Neural progenitor cell (in vitro differentiated cells): ENCODE measurements at regions not wholly inside any gene's neighbourhood (a gene's known extent, or its start where the extent isn't known, plus 50 kb on each side); places are given as distances from the start of the nearest gene placed in this dataset.

ENCODE experiments used
- DNase-seq: peaks from one replicate; pipeline ENCODE4 v3.0.0-alpha.2; 2016; ENCODE audit warnings: low spot score
- H2AFZ ChIP-seq: fragments of 200-600 bp; sonication (generic); replicated peaks from 2 replicates; pipeline ENCODE4 v1.6.1; 2016; ENCODE audit warnings: antibody characterized with exemption
- H3F3A ChIP-seq: fragments of 200-600 bp; sonication (generic); 2 replicates; pipeline ENCODE4 v1.6.1; 2016; ENCODE audit warnings: antibody characterized with exemption, low read depth
- H3K27ac ChIP-seq: fragments of 200-600 bp; sonication (generic); 2 replicates; pipeline ENCODE4 v1.5.1; 2016; ENCODE audit warnings: mild to moderate bottlenecking
- H3K27me3 ChIP-seq: fragments of 200-600 bp; sonication (generic); 2 replicates; pipeline ENCODE4 v1.6.1; 2016; ENCODE audit warnings: mild to moderate bottlenecking, moderate library complexity
- H3K36me3 ChIP-seq: fragments of 200-600 bp; sonication (generic); 2 replicates; pipeline ENCODE4 v1.5.1; 2016
- H3K4me1 ChIP-seq: fragments of 200-600 bp; sonication (generic); 2 replicates; pipeline ENCODE4 v1.6.1; 2016; ENCODE audit warnings: mixed run types
- H3K4me2 ChIP-seq: fragments of 200-600 bp; sonication (generic); 2 replicates; pipeline ENCODE4 v1.6.1; 2016
- H3K4me3 ChIP-seq: fragments of 200-600 bp; sonication (generic); 2 replicates; pipeline ENCODE4 v1.5.1; 2016
- H3K79me2 ChIP-seq: fragments of 200-600 bp; sonication (generic); 2 replicates; pipeline ENCODE4 v1.6.1; 2016; ENCODE audit warnings: low read depth
- H3K9ac ChIP-seq: fragments of 200-600 bp; sonication (generic); 2 replicates; pipeline ENCODE4 v1.6.1; 2016
- H3K9me3 ChIP-seq: fragments of 200-600 bp; sonication (generic); 2 replicates; pipeline ENCODE4 v1.5.1; 2016; ENCODE audit warnings: low read depth
- H4K20me1 ChIP-seq: fragments of 200-600 bp; sonication (generic); 2 replicates; pipeline ENCODE4 v1.6.1; 2016; ENCODE audit warnings: low read depth
- H3K27ac Mint-ChIP-seq: 3 replicates; pipeline ENCODE4 v1.8.0; 2021; ENCODE audit warnings: mixed read lengths
- H3K27me3 Mint-ChIP-seq: 2 replicates; pipeline ENCODE4 v1.8.0; 2022; ENCODE audit warnings: low read depth, mild to moderate bottlenecking, inconsistent platforms, moderate library complexity, mixed read lengths; ENCODE audit not compliant: insufficient read depth
- H3K36me3 Mint-ChIP-seq: 3 replicates; pipeline ENCODE4 v1.8.0; 2021; ENCODE audit warnings: mixed read lengths
- H3K4me1 Mint-ChIP-seq: 3 replicates; pipeline ENCODE4 v1.8.0; 2021; ENCODE audit warnings: mixed read lengths
- H3K4me3 Mint-ChIP-seq: 3 replicates; pipeline ENCODE4 v1.8.0; 2021; ENCODE audit warnings: mild to moderate bottlenecking, moderate library complexity, mixed read lengths
- H3K9me3 Mint-ChIP-seq: 3 replicates; pipeline ENCODE4 v1.8.0; 2020; ENCODE audit warnings: mixed read lengths
- EZH2 ChIP-seq: fragments of 200-600 bp; sonication (generic); IDR thresholded peaks from 2 replicates; pipeline ENCODE4 v1.6.1; 2017; ENCODE audit warnings: antibody characterized with exemption, mild to moderate bottlenecking, moderate library complexity
- EZH2phosphoT487 ChIP-seq: fragments of 200-600 bp; sonication (generic); IDR thresholded peaks from 2 replicates; pipeline ENCODE4 v1.6.1; 2017; ENCODE audit warnings: antibody characterized with exemption
- TF ChIP-seq, protein P1 (sequence below): fragments of 200-600 bp; sonication (generic); IDR thresholded peaks from 2 replicates; pipeline ENCODE4 v1.5.1; 2017; ENCODE audit warnings: antibody characterized with exemption, mild to moderate bottlenecking

DNA sequence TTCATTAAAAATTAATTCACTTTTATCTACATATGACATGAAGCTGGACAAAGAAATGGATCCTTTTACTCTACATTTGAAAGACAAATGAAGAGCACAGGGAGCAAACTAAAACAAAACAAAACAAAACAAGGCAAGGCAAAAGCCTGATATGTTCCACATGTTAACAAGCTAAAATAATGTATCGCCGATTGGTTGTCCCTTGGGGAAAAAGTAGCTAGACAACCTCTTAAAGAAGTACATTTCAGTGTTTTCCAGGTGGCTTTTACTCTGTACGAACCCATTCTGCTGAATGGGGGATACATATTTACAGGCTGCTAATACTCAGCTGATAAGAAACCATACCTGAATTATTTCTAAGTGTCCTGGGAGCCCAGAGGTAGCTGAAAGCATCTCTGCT is 493.0 kb upstream of the TBL1XR1 start:
- no peak overlapping the region for H3K9ac ChIP-seq
- H3K9me3 ChIP-seq, result no peaks in the 10 kb centered on the region
- no peak overlapping the region for H3K27ac ChIP-seq
- H4K20me1 ChIP-seq, result no peaks in the 10 kb centered on the region
- H3K4me2 ChIP-seq, result no peak overlapping the region
- peaks cover 11% of the 10 kb centered on the region for H3K4me1 ChIP-seq
- Mint-ChIP-seq H3K27ac (no peak overlapping the region), H3K9me3 (no peaks in the 10 kb centered on the region), H3K4me3 (no peak overlapping the region), H3K36me3 (no peaks in the 10 kb centered on the region), H3K27me3 (peaks cover 3% of the 10 kb centered on the region), H3K4me1 (peaks cover 8% of the 10 kb centered on the region)
- TF ChIP-seq EZH2phosphoT487 (no peak), EZH2 (no peak)
- TF ChIP-seq, protein P1, sequence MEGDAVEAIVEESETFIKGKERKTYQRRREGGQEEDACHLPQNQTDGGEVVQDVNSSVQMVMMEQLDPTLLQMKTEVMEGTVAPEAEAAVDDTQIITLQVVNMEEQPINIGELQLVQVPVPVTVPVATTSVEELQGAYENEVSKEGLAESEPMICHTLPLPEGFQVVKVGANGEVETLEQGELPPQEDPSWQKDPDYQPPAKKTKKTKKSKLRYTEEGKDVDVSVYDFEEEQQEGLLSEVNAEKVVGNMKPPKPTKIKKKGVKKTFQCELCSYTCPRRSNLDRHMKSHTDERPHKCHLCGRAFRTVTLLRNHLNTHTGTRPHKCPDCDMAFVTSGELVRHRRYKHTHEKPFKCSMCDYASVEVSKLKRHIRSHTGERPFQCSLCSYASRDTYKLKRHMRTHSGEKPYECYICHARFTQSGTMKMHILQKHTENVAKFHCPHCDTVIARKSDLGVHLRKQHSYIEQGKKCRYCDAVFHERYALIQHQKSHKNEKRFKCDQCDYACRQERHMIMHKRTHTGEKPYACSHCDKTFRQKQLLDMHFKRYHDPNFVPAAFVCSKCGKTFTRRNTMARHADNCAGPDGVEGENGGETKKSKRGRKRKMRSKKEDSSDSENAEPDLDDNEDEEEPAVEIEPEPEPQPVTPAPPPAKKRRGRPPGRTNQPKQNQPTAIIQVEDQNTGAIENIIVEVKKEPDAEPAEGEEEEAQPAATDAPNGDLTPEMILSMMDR, result no peak
- no peak overlapping the region for H2AFZ ChIP-seq
- H3K27me3 ChIP-seq, result no peaks in the 10 kb centered on the region
- no peaks in the 10 kb centered on the region for H3K79me2 ChIP-seq
- no peak for DNase-seq
- no peaks in the 10 kb centered on the region for H3F3A ChIP-seq
- no peaks in the 10 kb centered on the region for H3K36me3 ChIP-seq
- no peak overlapping the region for H3K4me3 ChIP-seq

DNA sequence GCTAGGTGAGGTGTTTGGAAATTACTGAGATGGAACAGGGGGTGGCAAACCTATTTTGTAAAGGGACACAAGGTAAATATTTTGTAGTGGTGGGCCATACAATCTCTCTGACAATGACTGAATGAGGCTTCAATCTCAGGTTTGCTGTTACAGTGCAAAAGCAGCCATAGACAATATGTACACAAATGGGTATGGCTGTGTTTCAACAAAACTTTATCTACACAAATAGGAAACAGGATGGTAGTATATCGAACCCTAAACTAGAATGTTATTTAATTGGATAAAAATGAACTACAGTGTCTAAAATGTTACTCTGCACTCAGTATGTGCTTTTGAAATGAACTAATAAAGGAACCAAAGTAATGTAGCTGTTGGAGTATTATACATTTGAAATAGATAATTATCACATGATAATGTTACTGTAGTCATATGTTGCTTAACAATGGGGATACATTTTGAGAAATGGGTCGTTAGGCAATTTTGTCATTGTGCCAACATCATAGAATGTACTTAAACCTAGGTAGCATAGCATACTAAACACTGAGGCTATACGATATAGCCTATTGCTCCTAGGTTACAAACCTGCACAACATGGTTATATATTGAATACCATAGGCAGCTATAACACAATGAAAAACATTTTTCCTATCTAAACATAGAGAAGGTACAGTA is 495.2 kb upstream of the TBL1XR1 start:
- H3K4me3 Mint-ChIP-seq, result no peak overlapping the region
- H3K36me3 Mint-ChIP-seq, result no peaks in the 10 kb centered on the region
- Histone ChIP-seq H3K9me3 (no peaks in the 10 kb centered on the region), H3K79me2 (no peaks in the 10 kb centered on the region), H3K9ac (no peak overlapping the region), H3K4me1 (peaks cover 11% of the 10 kb centered on the region), H3F3A (no peaks in the 10 kb centered on the region), H2AFZ (no peak overlapping the region), H4K20me1 (no peaks in the 10 kb centered on the region), H3K4me3 (no peak overlapping the region), H3K27me3 (no peaks in the 10 kb centered on the region), H3K4me2 (no peak overlapping the region), H3K27ac (no peak overlapping the region), H3K36me3 (no peaks in the 10 kb centered on the region)
- H3K4me1 Mint-ChIP-seq, result peaks cover 8% of the 10 kb centered on the region
- TF ChIP-seq EZH2 (no peak), EZH2phosphoT487 (no peak)
- TF ChIP-seq, protein P1, result no peak
- DNase-seq, result no peak
- H3K27ac Mint-ChIP-seq, result no peak overlapping the region
- no peaks in the 10 kb centered on the region for H3K9me3 Mint-ChIP-seq
- peaks cover 3% of the 10 kb centered on the region for H3K27me3 Mint-ChIP-seq

DNA sequence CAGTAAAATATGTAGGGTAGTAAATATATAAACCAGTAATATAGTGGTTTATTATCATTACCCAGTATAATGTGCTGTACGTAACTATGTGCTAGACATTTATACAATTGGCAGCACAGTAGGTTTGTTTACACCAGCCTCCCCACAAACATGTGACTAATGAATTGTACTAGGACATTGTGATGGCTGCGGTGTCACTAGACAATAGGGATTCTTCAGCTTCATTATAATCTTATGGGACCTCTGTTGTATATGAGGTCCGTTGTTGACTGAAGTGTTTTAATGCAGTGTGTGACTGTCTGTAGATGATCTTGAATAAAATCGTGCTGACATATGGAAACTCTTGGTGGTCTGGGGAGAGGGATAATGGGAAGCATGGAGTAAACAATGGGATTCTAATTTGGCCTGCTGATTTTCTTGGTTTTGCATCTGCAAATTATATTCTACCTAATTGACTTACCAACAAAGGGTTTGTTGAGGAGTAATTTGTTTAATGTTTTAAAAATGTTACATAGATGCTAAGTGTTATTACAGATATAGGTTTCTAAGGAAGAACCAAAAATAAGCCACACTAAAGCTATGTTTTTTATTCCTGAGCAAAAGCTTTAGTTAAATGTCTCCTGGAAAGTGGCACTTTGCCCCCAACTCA is 496.5 kb upstream of the TBL1XR1 start:
- no peak for DNase-seq
- TF ChIP-seq, protein P1, result no peak
- TF ChIP-seq EZH2phosphoT487, result no peak
- TF ChIP-seq EZH2, result no peak
- H3K9me3 ChIP-seq, result no peaks in the 10 kb centered on the region
- H3K79me2 ChIP-seq, result no peaks in the 10 kb centered on the region
- H3K9me3 Mint-ChIP-seq, result no peaks in the 10 kb centered on the region
- peaks cover 11% of the 10 kb centered on the region for H3K4me1 ChIP-seq
- H3K27me3 Mint-ChIP-seq, result peaks cover 3% of the 10 kb centered on the region
- no peak overlapping the region for H3K27ac ChIP-seq
- H3K9ac ChIP-seq, result no peak overlapping the region
- peaks cover 6% of the 10 kb centered on the region for H3K4me1 Mint-ChIP-seq
- H3F3A ChIP-seq, result no peaks in the 10 kb centered on the region
- H4K20me1 ChIP-seq, result no peaks in the 10 kb centered on the region
- no peaks in the 10 kb centered on the region for H3K27me3 ChIP-seq
- H3K4me3 Mint-ChIP-seq, result no peak overlapping the region
- H3K4me3 ChIP-seq, result no peak overlapping the region
- H2AFZ ChIP-seq, result no peak overlapping the region
- H3K36me3 ChIP-seq, result no peaks in the 10 kb centered on the region
- H3K4me2 ChIP-seq, result no peak overlapping the region
- no peaks in the 10 kb centered on the region for H3K36me3 Mint-ChIP-seq
- H3K27ac Mint-ChIP-seq, result no peak overlapping the region
